ENCODE measurements at regions not wholly inside any gene's neighbourhood (a gene's known extent, or its start where the extent isn't known, plus 50 kb on each side); places are given as distances from the start of the nearest gene placed in this dataset.
"Not testable (repeated sequence)": the region's sequence is repeated elsewhere in the genome, so short reads cannot be mapped to it uniquely, and the experiment has no call there.

GRCh38 chr17:53490447-53490968, 332.2 kb upstream of the KIF2B start:
- no peak for DNase-seq (ENCODE audit: low read depth)

DNA sequence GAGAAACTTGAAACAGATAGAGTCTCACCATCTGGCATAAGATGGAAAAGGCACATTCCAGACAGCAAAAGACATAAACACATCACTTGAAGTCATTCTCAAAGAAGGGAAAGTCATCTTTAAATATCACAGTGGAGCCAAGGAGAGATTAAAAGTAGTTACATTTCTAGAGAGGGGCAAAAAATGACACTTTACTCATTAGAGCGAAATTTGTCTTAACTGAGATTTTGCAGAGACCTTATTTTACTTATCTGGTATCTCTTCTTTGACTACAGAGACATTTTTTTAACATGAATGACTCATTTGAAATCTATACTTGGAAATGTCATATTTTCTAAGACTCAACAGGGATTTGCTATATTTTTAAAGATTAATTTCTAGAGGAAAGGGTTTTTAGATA, 339.0 kb upstream of the KIF2B start:
- no peak for DNase-seq (ENCODE audit: low read depth)

GRCh38 chr17:53475002-53475401, 347.7 kb upstream of the KIF2B start:
- no peak for DNase-seq (ENCODE audit: low read depth)

DNA sequence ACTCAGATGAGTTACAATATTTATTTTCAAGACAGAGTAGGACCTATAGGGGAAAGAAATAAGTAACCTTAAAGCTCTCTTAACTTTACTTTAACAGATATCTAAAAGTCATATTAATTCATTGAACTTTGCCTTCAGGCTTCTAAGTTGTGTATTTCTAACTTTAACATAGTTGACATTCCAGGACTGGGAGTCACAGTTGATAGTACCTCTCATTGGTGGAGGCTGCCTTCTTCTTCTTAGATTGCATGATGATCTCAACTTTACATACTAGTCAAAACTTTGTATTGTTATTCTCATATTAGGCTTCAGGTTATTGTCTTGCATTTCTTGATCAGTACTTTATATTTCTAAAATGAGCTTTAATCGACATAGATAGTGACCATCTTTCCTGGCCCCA, 350.1 kb upstream of the KIF2B start:
- DNase-seq (ENCODE audit: low read depth): peak; percentile 36

DNA sequence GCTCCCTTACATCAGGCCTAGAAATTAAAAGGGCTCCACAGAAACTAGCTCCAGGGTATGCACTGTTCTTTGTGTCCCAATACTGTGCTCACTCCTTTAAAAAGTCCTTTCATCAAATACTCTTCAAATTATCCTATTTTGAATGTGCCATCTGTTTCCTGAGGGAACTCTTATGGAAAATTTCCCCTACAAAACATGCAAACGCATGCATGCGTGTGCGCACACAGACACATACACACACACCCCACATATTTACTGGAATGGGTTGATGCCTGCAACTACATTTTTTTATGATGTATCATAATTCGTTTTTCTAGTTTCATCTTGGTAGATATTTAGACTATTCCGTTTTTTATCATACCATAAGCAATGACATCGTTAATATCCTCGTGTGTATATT, 351.2 kb upstream of the KIF2B start:
- no peak for DNase-seq (ENCODE audit: low read depth)

DNA sequence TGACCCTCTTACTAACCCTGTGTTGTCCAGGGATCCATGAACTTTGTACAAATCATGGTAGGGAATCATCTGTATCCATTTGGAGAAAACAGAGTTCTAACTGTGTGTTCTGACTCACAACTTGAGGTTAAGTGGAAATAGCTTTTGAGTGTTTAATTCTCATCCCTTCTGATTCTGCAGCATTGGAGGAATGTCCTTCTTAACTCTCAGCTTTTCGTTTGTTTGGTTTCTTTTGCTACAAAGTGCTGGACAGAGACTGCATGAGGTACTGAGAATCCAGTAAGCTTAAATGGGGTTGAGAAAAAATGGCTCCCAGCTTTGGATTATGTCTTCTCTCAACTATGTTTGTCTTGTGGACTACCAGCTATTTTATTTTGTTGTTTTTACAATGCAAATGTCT, 352.1 kb upstream of the KIF2B start:
- peak; percentile 4 for DNase-seq (ENCODE audit: low read depth)

DNA sequence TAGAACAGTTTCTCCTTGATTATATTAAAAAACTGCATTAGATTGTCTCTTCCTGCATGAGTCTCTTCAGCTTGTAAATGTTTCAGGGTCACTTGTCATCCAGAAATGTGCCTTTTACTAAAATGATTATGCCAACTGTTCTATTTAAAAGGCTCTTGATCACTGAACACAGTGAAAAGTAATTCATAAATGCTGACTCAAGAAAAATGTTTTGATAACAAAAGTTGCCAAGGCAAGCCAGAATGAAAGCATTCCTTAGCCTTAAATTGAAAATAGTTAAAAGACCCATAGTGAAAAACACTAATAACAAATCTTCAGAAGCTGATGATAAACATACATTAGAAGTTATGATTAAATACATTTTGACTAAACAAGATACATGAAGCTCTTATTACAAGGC, 356.0 kb upstream of the KIF2B start:
- DNase-seq (ENCODE audit: low read depth): no peak

DNA sequence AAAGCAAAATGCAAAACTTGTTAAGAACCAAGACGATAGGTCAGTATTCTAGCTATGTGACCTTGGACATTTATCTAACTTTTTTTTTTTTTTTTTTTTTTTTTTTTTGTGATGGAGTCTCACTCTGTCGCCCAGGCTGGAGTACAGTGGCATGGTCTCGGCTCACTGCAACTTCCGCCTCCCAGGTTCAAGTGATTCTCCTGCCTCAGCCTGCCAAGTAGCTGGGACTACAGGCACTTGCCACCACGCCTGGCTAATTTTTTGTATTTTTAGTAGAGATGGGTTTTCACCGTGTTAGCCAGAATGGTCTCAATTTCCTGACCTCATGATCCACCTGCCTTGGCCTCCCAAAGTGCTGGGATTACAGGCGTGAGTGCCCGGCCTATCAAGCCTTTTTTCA, 358.3 kb upstream of the KIF2B start:
- not testable (repeated sequence) for DNase-seq (ENCODE audit: low read depth)

DNA sequence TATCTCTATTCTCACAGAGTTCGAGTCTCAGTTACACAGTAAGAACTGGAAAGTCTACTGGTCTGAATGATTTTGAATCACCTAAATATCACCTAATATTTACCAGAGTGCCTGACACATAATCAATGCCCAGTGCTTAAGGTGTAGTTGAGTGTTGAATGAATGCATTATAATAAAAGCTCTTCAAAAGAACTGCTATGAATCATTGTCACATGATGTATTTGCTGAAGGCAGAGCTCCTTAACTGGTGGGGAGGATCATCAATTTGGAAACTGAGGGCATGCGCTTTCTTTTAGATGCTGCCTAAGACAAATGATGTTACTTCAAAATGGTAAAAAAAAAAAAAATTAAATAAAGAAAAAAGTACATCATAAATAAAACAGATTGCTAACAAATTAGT, 359.4 kb upstream of the KIF2B start:
- no peak for DNase-seq (ENCODE audit: low read depth)

GRCh38 chr17:53462393-53462811, 360.3 kb upstream of the KIF2B start:
- peak; percentile 40 for DNase-seq (ENCODE audit: low read depth)

DNA sequence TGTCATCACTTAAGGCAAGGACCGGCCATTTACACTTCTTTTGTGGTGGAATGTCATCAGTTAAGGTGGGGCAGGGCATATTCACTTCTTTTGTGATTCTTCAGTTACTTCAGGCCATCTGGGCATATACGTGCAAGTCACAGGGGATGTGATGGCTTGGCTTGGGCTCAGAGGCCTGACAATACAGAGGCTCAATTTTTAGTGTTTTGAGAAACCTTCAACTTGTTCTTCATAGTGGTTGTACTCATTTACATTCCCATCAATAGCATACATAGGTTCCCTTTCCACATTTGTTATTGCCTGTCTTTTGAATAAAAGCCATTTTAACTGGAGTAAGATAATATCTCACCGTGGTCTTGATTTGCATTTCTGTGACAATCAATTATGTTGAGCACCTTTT, 366.8 kb upstream of the KIF2B start:
- not testable (repeated sequence) for DNase-seq (ENCODE audit: low read depth)

- DNase-seq (ENCODE audit: low read depth): no peak
Observed at GRCh38 chr17:53454337-53454736, 368.4 kb upstream of the KIF2B start.

DNA sequence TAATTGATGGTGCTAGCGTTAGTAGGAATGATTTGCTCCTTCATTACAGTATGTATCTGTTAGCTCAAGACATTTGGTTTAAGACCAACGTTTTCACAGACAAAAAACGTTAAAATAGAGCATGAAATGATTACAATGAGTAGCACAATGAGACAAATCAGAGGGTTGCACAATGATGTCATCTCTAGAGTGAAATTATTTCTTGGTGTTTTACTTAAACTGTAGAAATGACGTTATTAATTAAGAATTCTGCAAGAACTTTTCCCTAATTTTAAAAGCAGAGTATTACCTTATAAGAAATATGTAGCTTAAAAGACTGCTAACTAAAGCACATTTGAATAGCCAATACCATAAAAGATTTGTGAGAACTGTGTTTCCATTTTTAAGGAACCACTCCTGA, 373.4 kb upstream of the KIF2B start:
- no peak for DNase-seq (ENCODE audit: low read depth)

DNA sequence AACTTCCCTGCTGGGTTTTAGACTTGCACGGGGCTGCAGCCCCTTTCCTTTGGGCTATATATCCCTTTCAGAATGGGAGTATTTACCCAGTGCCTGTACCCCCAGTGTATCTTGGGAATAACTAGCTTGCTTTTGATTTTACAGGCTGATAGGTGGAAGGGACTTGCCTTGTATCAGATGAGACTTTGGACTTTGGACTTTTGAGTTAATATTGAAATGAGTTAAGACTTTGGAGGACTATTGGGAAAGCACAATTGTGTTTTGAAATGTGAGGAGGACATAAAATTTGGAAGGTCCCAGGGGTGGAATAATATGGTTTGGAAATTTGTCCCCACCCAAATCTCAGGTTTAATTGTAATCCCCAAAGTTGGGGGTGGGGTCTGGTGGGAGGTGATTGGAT, 393.8 kb upstream of the KIF2B start:
- no peak for DNase-seq (ENCODE audit: low read depth)

DNA sequence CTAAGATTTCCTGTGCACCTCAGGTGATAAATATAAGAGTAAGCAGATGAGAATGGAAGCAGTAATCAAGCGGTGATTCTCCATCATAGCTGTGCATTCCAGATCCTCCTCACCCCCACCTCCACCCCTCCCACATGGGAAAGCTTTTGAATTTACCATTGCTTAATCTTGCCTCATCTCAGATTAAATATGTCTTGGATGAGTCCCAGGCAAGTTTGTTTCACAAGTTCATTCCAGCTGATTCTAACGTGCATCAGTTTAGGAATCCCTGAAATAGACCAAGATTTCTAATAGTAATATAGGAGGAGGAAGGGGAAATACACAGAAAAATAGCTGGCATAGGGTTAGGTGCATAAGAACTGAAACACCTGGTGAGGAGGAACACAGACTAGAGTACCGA, 396.2 kb upstream of the KIF2B start:
- DNase-seq (ENCODE audit: low read depth): no peak

DNA sequence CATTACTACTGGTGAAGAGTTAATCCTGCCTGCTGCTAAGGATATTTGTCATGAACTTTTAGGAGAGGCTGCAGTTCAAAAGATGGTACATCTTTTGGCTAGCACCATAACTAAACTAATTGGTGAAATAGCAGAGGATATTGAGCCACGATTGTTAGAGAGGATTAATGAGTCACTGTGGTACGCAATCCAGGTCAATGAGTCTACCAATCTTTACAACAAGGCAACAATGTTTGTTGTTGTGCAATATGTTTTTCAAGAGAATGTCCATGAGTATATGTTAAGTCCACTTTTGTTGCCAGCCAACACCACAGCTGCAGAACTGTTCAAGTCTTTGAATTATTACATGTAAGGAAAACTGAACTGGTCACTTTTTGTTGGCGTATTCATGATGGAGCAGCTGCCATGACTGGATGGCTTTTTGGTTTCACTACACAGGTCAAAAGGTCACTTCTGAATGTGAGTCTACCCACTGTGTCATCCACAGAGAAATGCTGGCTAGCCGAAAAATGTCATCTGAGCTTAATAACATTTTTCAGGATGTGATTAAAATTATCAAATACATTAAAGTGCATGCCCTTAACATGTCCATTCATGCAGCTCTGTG, 402.6 kb upstream of the KIF2B start:
- peak; percentile 1 for DNase-seq (ENCODE audit: low read depth)

- DNase-seq (ENCODE audit: low read depth): no peak
Observed at GRCh38 chr17:53409588-53409987, 413.1 kb upstream of the KIF2B start.

DNA sequence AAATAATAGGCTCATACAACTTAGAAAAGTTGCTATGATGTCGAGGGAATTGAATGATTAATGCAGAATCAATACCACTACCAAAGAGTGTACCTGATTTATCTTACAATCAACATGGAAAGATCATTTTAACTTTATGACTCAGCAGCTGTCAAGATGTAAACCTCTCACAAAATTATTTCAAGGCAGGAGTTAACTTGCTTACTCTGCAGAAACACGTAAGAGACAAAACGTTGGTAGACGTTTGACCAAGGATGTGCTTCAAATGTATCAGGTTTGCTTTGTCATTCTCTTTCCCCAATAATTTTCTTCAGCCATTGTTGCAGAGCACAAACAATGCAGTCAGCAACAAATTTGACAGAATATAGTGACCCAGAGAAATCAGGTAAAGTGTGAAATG, 415.8 kb upstream of the KIF2B start:
- DNase-seq (ENCODE audit: low read depth): no peak

DNA sequence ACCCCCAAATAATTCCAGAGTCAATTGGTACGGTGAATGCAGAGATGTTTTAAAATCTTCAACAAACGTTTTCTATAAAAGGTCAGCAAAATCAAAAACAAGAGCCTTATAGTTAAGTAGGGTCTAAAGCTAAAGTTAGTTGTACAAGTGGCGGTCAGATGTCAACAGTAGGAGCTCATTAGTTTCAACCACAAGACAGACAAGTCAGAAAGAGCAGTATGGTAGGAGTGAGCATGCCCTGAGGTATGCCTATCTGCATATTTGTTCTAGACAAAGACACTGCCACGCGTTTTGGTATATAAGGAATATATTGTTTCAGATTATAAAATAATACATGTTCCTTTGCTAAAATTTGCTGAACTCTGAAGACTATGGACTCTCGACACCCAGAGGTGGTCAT, 431.5 kb upstream of the KIF2B start:
- no peak for DNase-seq (ENCODE audit: low read depth)

DNA sequence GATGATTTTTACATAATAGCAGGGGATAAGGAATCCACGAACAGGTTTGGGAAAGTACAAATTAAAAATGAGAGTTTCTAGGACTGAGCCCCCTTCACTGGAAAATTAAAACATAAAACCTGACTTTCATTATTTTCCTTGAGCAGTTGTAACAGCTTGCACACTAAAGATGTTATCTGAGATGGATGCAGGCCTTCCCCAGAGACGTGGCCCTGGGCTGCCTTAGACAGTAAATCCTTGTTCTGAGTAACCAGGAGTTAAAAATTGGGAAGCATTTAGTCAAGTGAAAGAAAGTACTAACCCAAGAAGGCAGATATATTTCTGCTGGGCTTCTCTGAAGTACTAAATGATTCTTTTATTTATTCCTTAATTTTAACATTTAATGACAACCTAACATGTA, 432.2 kb upstream of the KIF2B start:
- no peak for DNase-seq (ENCODE audit: low read depth)

- DNase-seq (ENCODE audit: low read depth): no peak
Observed at GRCh38 chr17:53387745-53388144, 435.0 kb upstream of the KIF2B start.

GRCh38 chr17:53353919-53354351, 468.8 kb upstream of the KIF2B start:
- peak; percentile 6 for DNase-seq (ENCODE audit: low read depth)

- no peak for DNase-seq (ENCODE audit: low read depth)
Observed at GRCh38 chr17:53344778-53345177, 477.9 kb upstream of the KIF2B start.

DNA sequence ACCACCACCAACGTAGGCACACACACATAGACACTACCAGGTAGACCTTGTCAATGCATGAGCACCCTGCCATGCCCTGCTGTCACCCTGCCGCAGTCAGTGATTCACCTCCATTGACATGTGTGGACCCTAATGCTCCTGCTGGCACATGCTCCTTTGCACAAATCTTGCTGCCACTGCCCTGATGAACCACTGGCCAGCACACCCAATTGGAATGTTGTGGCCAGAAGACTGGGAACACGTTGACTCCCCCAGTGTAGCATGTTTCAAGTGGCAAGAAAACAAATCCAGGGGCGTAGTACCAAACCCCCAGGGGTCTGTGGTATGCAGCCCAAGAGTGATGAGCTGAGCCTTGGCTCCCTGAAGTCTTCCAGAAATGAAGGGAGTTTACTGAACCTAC, 486.4 kb upstream of the KIF2B start:
- peak; percentile 12 for DNase-seq (ENCODE audit: low read depth)

All from M059J (cell line).